ENCODE measurements at regions not wholly inside any gene's neighbourhood (a gene's known extent, or its start where the extent isn't known, plus 50 kb on each side); places are given as distances from the start of the nearest gene placed in this dataset.

DNA sequence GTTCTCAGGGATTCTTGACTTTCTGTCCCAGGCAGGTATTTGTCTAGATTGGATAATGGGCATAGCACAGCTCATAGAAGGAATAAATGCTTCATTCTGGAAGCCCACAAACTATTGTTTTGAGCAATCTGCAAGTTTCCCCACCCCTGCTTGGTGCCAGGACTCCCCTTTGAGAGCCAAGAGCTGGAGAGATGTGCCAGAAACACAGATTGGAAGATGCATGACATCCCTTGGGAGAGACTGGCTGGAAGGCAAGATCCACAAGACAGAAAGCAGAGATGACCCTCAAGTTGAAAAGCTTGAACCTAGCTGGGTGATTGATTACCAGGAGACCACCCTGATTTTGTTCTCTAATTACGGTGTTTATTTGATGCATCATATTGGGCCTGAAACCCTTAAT, 89.2 kb upstream of the E2F8 start:
- TF ChIP-seq, protein P1, sequence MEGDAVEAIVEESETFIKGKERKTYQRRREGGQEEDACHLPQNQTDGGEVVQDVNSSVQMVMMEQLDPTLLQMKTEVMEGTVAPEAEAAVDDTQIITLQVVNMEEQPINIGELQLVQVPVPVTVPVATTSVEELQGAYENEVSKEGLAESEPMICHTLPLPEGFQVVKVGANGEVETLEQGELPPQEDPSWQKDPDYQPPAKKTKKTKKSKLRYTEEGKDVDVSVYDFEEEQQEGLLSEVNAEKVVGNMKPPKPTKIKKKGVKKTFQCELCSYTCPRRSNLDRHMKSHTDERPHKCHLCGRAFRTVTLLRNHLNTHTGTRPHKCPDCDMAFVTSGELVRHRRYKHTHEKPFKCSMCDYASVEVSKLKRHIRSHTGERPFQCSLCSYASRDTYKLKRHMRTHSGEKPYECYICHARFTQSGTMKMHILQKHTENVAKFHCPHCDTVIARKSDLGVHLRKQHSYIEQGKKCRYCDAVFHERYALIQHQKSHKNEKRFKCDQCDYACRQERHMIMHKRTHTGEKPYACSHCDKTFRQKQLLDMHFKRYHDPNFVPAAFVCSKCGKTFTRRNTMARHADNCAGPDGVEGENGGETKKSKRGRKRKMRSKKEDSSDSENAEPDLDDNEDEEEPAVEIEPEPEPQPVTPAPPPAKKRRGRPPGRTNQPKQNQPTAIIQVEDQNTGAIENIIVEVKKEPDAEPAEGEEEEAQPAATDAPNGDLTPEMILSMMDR (IDR thresholded peaks at IDR 0.05; ENCODE audit: low read depth, low read length), result no peak
- TF ChIP-seq EZH2phosphoT487 (IDR thresholded peaks at IDR 0.05; ENCODE audit: low read depth), result no peak
